ENCODE measurements at regions not wholly inside any gene's neighbourhood (a gene's known extent, or its start where the extent isn't known, plus 50 kb on each side); places are given as distances from the start of the nearest gene placed in this dataset.

- TF ChIP-seq CTCF (IDR thresholded peaks at IDR 0.05): no peak
- no peak for TF ChIP-seq POLR2A (IDR thresholded peaks at IDR 0.05)
Observed at GRCh38 chr7:106466867-106467266, 182.1 kb upstream of the NAMPT start.
